ENCODE measurements at regions not wholly inside any gene's neighbourhood (a gene's known extent, or its start where the extent isn't known, plus 50 kb on each side); places are given as distances from the start of the nearest gene placed in this dataset.

DNA sequence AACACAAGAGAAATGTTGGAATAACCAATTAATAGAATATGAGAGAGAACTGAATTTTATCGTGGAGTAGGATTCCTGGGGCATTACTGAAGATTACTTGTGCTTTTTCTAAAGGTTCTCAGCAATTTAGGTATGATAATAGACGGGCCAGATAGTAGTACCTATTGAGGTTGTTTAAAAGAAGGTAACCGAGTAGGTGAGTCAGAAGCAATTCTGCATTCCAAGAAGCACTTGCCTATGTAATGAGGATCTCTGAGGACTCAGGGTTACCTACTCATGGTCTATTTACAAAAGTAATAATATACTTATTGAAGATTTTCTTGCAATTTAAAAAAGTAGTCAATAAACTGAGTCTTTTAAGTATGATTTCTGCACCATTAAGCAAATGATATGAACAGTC lies 1469.8 kb downstream of the BRINP3 start:
- Histone ChIP-seq H3K9me2 (ENCODE audit: insufficient read depth) (no peaks in the 10 kb centered on the region), H3K36me3 (ENCODE audit: insufficient read depth) (no peaks in the 10 kb centered on the region), H3K79me2 (replicated peaks; ENCODE audit: insufficient read depth) (no peaks in the 10 kb centered on the region), H3K27me3 (ENCODE audit: insufficient read depth) (no peaks in the 10 kb centered on the region), H3K4me1 (ENCODE audit: insufficient read depth) (no peaks in the 10 kb centered on the region), H3K27ac (ENCODE audit: low read depth) (no peak overlapping the region), H3K4me2 (no peak overlapping the region), H2AFZ (no peak overlapping the region), H4K20me1 (replicated peaks; ENCODE audit: insufficient read depth) (no peaks in the 10 kb centered on the region), H3K4me3 (no peak overlapping the region), H3F3A (replicated peaks; ENCODE audit: low read depth) (no peaks in the 10 kb centered on the region)
- DNase-seq (ENCODE audit: low spot score) = no peak
- no peak overlapping the region for H3K4me3 Mint-ChIP-seq
- no peak for ATAC-seq
- no peaks in the 10 kb centered on the region for H3K36me3 Mint-ChIP-seq (ENCODE audit: low read depth)
- H3K27me3 Mint-ChIP-seq (ENCODE audit: insufficient read depth, low read depth, poor library complexity) = no peaks in the 10 kb centered on the region
- no peak overlapping the region for H3K27ac Mint-ChIP-seq
- no peaks in the 10 kb centered on the region for H3K9me3 Mint-ChIP-seq
- no peaks in the 10 kb centered on the region for H3K4me1 Mint-ChIP-seq
- TF ChIP-seq POLR2AphosphoS5 (IDR thresholded peaks at IDR 0.05; ENCODE audit: low read depth) (no peak), NANOG (IDR thresholded peaks at IDR 0.05; ENCODE audit: borderline replicate concordance) (no peak)

DNA sequence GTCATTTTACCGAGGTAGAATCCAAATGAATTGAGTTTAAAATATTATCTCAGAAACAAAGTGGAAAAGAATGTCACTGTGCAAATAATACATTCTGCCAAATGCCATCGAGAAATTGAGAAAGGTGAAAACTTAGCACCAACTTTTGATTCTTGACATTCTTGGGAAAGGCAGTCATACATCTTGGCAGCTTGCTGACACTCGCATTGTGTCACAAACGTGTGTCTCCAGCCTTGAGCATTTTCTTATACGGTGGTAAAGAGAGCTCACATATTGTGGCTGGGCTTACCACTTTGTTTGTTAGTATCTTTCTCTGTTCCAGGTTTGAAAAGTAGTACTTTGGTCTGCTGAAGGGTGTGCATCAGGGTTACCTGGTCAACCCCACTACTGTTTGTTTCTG lies 1456.1 kb downstream of the BRINP3 start:
- no peak overlapping the region for H3K4me3 ChIP-seq
- no peak for DNase-seq (ENCODE audit: low spot score)
- Mint-ChIP-seq H3K27me3 (ENCODE audit: insufficient read depth, low read depth, poor library complexity) (peaks cover 2% of the 10 kb centered on the region), H3K4me1 (no peaks in the 10 kb centered on the region), H3K27ac (no peak overlapping the region), H3K4me3 (no peak overlapping the region), H3K9me3 (no peaks in the 10 kb centered on the region), H3K36me3 (ENCODE audit: low read depth) (no peaks in the 10 kb centered on the region)
- H3K79me2 ChIP-seq (replicated peaks; ENCODE audit: insufficient read depth) = no peaks in the 10 kb centered on the region
- TF ChIP-seq, protein P1, sequence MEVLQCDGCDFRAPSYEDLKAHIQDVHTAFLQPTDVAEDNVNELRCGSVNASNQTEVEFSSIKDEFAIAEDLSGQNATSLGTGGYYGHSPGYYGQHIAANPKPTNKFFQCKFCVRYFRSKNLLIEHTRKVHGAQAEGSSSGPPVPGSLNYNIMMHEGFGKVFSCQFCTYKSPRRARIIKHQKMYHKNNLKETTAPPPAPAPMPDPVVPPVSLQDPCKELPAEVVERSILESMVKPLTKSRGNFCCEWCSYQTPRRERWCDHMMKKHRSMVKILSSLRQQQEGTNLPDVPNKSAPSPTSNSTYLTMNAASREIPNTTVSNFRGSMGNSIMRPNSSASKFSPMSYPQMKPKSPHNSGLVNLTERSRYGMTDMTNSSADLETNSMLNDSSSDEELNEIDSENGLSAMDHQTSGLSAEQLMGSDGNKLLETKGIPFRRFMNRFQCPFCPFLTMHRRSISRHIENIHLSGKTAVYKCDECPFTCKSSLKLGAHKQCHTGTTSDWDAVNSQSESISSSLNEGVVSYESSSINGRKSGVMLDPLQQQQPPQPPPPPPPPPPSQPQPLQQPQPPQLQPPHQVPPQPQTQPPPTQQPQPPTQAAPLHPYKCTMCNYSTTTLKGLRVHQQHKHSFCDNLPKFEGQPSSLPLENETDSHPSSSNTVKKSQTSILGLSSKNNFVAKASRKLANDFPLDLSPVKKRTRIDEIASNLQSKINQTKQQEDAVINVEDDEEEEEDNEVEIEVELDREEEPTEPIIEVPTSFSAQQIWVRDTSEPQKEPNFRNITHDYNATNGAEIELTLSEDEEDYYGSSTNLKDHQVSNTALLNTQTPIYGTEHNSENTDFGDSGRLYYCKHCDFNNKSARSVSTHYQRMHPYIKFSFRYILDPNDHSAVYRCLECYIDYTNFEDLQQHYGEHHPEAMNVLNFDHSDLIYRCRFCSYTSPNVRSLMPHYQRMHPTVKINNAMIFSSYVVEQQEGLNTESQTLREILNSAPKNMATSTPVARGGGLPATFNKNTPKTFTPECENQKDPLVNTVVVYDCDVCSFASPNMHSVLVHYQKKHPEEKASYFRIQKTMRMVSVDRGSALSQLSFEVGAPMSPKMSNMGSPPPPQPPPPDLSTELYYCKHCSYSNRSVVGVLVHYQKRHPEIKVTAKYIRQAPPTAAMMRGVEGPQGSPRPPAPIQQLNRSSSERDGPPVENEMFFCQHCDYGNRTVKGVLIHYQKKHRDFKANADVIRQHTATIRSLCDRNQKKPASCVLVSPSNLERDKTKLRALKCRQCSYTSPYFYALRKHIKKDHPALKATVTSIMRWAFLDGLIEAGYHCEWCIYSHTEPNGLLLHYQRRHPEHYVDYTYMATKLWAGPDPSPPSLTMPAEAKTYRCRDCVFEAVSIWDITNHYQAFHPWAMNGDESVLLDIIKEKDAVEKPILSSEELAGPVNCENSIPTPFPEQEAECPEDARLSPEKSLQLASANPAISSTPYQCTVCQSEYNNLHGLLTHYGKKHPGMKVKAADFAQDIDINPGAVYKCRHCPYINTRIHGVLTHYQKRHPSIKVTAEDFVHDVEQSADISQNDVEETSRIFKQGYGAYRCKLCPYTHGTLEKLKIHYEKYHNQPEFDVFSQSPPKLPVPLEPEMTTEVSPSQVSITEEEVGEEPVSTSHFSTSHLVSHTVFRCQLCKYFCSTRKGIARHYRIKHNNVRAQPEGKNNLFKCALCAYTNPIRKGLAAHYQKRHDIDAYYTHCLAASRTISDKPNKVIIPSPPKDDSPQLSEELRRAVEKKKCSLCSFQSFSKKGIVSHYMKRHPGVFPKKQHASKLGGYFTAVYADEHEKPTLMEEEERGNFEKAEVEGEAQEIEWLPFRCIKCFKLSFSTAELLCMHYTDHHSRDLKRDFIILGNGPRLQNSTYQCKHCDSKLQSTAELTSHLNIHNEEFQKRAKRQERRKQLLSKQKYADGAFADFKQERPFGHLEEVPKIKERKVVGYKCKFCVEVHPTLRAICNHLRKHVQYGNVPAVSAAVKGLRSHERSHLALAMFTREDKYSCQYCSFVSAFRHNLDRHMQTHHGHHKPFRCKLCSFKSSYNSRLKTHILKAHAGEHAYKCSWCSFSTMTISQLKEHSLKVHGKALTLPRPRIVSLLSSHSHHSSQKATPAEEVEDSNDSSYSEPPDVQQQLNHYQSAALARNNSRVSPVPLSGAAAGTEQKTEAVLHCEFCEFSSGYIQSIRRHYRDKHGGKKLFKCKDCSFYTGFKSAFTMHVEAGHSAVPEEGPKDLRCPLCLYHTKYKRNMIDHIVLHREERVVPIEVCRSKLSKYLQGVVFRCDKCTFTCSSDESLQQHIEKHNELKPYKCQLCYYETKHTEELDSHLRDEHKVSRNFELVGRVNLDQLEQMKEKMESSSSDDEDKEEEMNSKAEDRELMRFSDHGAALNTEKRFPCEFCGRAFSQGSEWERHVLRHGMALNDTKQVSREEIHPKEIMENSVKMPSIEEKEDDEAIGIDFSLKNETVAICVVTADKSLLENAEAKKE (CRISPR knock-in tag; IDR thresholded peaks at IDR 0.05) = no peak
- TF ChIP-seq, protein P2, sequence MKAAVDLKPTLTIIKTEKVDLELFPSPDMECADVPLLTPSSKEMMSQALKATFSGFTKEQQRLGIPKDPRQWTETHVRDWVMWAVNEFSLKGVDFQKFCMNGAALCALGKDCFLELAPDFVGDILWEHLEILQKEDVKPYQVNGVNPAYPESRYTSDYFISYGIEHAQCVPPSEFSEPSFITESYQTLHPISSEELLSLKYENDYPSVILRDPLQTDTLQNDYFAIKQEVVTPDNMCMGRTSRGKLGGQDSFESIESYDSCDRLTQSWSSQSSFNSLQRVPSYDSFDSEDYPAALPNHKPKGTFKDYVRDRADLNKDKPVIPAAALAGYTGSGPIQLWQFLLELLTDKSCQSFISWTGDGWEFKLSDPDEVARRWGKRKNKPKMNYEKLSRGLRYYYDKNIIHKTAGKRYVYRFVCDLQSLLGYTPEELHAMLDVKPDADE (IDR thresholded peaks at IDR 0.05) = no peak
- TF ChIP-seq JUNB (IDR thresholded peaks at IDR 0.05; ENCODE audit: unreplicated experiment) (no peak), EZH2 (IDR thresholded peaks at IDR 0.05; ENCODE audit: low read depth, unreplicated experiment) (no peak), NANOG (IDR thresholded peaks at IDR 0.05; ENCODE audit: borderline replicate concordance) (no peak), STAT1 (IDR thresholded peaks at IDR 0.05; ENCODE audit: unreplicated experiment) (no peak), ZNF331 (CRISPR knock-in tag; IDR thresholded peaks at IDR 0.05; ENCODE audit: low read depth) (no peak)
- no peak for ATAC-seq
- H4K20me1 ChIP-seq (replicated peaks; ENCODE audit: insufficient read depth) = no peaks in the 10 kb centered on the region
- no peak overlapping the region for H3K27ac ChIP-seq (ENCODE audit: low read depth)
- no peak overlapping the region for H3K4me2 ChIP-seq
- no peaks in the 10 kb centered on the region for H3K4me1 ChIP-seq (ENCODE audit: insufficient read depth)
- H3K36me3 ChIP-seq (ENCODE audit: insufficient read depth) = no peaks in the 10 kb centered on the region
- H3K9me2 ChIP-seq (ENCODE audit: insufficient read depth) = no peaks in the 10 kb centered on the region
- no peak overlapping the region for H2AFZ ChIP-seq
- no peaks in the 10 kb centered on the region for H3K27me3 ChIP-seq (ENCODE audit: insufficient read depth)
- H3F3A ChIP-seq (replicated peaks; ENCODE audit: low read depth) = no peaks in the 10 kb centered on the region

All from GM23338 (cell line).